Endothelial cell (in vitro differentiated cells): ENCODE measurements at regions not wholly inside any gene's neighbourhood (a gene's known extent, or its start where the extent isn't known, plus 50 kb on each side); places are given as distances from the start of the nearest gene placed in this dataset.

Source experiments
- DNase-seq: peaks from one replicate; pipeline ENCODE4 v3.0.0; 2021; ENCODE audit warnings: low spot score
- H3K27ac Mint-ChIP-seq: one replicate; pipeline ENCODE4 v1.8.0; 2021; ENCODE audit warnings: mixed read lengths, inconsistent platforms; ENCODE audit not compliant: unreplicated experiment
- H3K27me3 Mint-ChIP-seq: one replicate; pipeline ENCODE4 v1.8.0; 2021; ENCODE audit warnings: mild to moderate bottlenecking, moderate library complexity, mixed read lengths, inconsistent platforms; ENCODE audit not compliant: unreplicated experiment
- H3K36me3 Mint-ChIP-seq: one replicate; pipeline ENCODE4 v1.8.0; 2021; ENCODE audit warnings: mild to moderate bottlenecking, low read depth, mixed read lengths, inconsistent platforms; ENCODE audit not compliant: unreplicated experiment
- H3K4me1 Mint-ChIP-seq: one replicate; pipeline ENCODE4 v1.8.0; 2021; ENCODE audit warnings: mild to moderate bottlenecking, mixed read lengths, inconsistent platforms; ENCODE audit not compliant: unreplicated experiment
- H3K4me3 Mint-ChIP-seq: one replicate; pipeline ENCODE4 v1.8.0; 2021; ENCODE audit warnings: mild to moderate bottlenecking, mixed read lengths, inconsistent platforms; ENCODE audit not compliant: unreplicated experiment
- H3K9me3 Mint-ChIP-seq: one replicate; pipeline ENCODE4 v1.8.0; 2021; ENCODE audit warnings: mixed read lengths, inconsistent platforms; ENCODE audit not compliant: unreplicated experiment
- TF ChIP-seq, protein P1 (sequence below): fragments of 200-600 bp; sonication (generic); IDR thresholded peaks from one replicate; pipeline ENCODE4 v1.5.0; 2021; ENCODE audit warnings: antibody characterized with exemption; ENCODE audit not compliant: unreplicated experiment

DNA sequence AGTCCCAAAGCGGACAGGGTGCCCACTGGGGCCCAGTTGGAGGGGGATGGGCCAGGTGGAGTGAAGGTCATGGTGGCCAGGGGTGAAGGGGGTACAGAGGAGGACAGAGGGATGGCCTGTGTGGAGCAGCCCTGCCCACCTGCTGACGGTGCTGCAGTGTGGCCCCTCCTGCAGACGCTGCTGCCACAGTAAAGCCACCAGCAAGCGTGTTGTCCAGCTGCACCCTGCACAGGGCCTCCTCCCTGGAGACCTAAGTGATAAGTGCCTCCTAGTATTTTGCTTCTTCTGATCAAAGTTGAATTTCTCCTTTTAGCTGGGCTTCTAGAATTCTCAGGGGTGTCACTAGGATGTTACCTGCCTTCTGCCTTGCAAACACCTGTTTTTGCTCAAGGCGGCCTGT, 299.3 kb upstream of the IRX4 start:
- Mint-ChIP-seq H3K4me1 (peaks cover 4% of the 10 kb centered on the region), H3K27ac (no peak overlapping the region), H3K9me3 (peaks cover 4% of the 10 kb centered on the region), H3K4me3 (no peak overlapping the region), H3K27me3 (peaks cover 10% of the 10 kb centered on the region), H3K36me3 (peaks cover 4% of the 10 kb centered on the region)
- TF ChIP-seq, protein P1, sequence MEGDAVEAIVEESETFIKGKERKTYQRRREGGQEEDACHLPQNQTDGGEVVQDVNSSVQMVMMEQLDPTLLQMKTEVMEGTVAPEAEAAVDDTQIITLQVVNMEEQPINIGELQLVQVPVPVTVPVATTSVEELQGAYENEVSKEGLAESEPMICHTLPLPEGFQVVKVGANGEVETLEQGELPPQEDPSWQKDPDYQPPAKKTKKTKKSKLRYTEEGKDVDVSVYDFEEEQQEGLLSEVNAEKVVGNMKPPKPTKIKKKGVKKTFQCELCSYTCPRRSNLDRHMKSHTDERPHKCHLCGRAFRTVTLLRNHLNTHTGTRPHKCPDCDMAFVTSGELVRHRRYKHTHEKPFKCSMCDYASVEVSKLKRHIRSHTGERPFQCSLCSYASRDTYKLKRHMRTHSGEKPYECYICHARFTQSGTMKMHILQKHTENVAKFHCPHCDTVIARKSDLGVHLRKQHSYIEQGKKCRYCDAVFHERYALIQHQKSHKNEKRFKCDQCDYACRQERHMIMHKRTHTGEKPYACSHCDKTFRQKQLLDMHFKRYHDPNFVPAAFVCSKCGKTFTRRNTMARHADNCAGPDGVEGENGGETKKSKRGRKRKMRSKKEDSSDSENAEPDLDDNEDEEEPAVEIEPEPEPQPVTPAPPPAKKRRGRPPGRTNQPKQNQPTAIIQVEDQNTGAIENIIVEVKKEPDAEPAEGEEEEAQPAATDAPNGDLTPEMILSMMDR = no peak
- no peak for DNase-seq

DNA sequence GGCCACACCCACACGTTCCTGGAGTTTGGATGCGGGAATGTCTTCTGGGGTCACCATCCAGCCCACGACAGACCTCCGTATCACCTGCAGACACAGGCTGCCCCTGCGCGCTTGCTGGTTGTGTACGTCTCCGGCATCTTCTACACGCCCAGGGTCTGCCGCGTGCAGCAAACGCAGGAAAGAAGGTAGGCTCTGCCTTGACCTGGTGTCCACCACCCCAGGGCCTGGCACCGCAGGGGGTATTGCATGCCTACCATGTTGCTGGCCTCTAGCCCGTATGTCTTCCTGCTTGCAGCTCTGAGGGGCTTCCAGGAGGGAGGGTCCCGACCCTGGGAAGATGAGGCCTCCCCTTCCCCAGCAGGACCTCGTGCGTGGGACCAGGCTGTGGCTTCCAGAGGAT, 298.8 kb upstream of the IRX4 start:
- TF ChIP-seq, protein P1 = no peak
- no peak overlapping the region for H3K4me3 Mint-ChIP-seq
- H3K27ac Mint-ChIP-seq = no peak overlapping the region
- peaks cover 4% of the 10 kb centered on the region for H3K4me1 Mint-ChIP-seq
- H3K27me3 Mint-ChIP-seq = peaks cover 10% of the 10 kb centered on the region
- peaks cover 4% of the 10 kb centered on the region for H3K36me3 Mint-ChIP-seq
- H3K9me3 Mint-ChIP-seq = peaks cover 4% of the 10 kb centered on the region
- DNase-seq = no peak

DNA sequence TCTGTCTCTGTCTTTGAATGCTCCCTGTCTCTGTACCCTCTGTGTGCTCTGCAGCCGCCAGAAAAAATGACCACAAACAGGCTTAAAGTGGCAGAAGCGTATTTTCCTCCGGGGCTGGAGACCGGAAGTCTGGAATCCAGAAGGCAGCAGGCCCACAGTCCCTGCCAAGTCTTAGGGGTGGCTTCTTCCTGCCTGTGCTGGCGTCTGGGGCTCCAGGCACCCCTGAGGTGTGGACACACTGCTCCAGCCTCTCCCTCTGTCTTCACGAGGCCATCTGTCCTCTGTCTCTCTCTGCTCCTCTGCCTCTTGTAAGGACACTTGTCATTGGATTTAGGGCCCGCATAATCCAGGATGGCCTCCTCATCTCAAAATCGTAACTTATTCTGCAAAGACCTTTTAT, 298.4 kb upstream of the IRX4 start:
- TF ChIP-seq, protein P1 = no peak
- peaks cover 10% of the 10 kb centered on the region for H3K27me3 Mint-ChIP-seq
- peaks cover 4% of the 10 kb centered on the region for H3K4me1 Mint-ChIP-seq
- peaks cover 4% of the 10 kb centered on the region for H3K9me3 Mint-ChIP-seq
- H3K4me3 Mint-ChIP-seq = no peak overlapping the region
- DNase-seq = no peak
- peaks cover 4% of the 10 kb centered on the region for H3K36me3 Mint-ChIP-seq
- no peak overlapping the region for H3K27ac Mint-ChIP-seq

DNA sequence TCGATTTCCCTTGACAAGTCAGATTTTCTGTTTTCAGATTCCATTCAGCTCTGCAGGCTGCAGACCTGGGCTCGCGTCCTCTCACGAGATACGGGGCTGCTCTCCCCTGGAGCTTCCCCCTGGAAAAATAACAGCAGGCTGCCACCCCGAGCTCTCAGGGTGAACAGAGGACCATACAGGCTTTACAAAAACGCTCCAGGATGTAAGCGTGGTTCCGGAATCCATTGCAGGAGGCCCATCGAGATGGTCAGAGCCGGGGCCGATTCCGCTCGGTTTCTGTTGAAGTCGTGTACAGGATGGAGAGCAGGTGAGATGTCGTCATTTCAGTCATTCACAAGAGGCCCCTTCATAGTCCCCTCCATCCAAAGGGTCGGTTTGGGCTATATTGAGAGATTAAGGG, 297.7 kb upstream of the IRX4 start:
- no peak overlapping the region for H3K27ac Mint-ChIP-seq
- no peak for DNase-seq
- H3K36me3 Mint-ChIP-seq = peaks cover 4% of the 10 kb centered on the region
- peaks cover 4% of the 10 kb centered on the region for H3K4me1 Mint-ChIP-seq
- no peak overlapping the region for H3K4me3 Mint-ChIP-seq
- TF ChIP-seq, protein P1 = no peak
- H3K27me3 Mint-ChIP-seq = peaks cover 10% of the 10 kb centered on the region
- H3K9me3 Mint-ChIP-seq = peaks cover 4% of the 10 kb centered on the region

DNA sequence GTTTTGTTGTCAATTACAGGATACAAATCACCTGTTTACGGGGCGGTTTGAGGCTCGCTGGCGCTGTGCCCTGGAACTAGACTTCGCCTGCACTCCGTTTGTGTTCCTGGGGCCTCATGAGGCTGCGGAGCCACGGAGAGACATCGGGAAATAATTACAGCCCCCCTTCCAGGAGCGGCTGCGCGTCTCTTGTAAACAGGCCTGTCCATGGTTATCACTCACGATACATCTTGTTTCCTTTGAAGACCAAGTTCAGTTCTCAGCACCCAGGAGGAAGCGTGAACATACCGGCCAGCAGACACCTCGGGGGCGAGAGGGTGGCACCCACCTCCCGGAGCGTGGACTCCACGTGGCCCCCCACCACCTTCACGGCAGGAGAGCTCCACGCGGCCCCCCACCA, 297.1 kb upstream of the IRX4 start:
- no peak overlapping the region for H3K27ac Mint-ChIP-seq
- peaks cover 10% of the 10 kb centered on the region for H3K27me3 Mint-ChIP-seq
- no peak overlapping the region for H3K4me3 Mint-ChIP-seq
- no peak for DNase-seq
- TF ChIP-seq, protein P1 = no peak
- peaks cover 4% of the 10 kb centered on the region for H3K9me3 Mint-ChIP-seq
- peaks cover 4% of the 10 kb centered on the region for H3K4me1 Mint-ChIP-seq
- H3K36me3 Mint-ChIP-seq = peaks cover 4% of the 10 kb centered on the region
